Smooth muscle cell (in vitro differentiated cells): ENCODE measurements at regions not wholly inside any gene's neighbourhood (a gene's known extent, or its start where the extent isn't known, plus 50 kb on each side); places are given as distances from the start of the nearest gene placed in this dataset.

Experiments
- DNase-seq: peaks from one replicate; lab custom pipeline; 2025; ENCODE audit not compliant: unreplicated experiment; lab: John Stamatoyannopoulos, UW
- H2AFZ ChIP-seq: fragments of 200-600 bp; sonication (generic); 2 replicates; pipeline ENCODE4 v1.6.0; 2016; ENCODE audit warnings: antibody characterized with exemption, low read depth, mild to moderate bottlenecking
- H3F3A ChIP-seq: fragments of 200-600 bp; sonication (generic); 2 replicates; pipeline ENCODE4 v1.6.0; 2017; ENCODE audit warnings: antibody characterized with exemption, low read depth
- H3K27ac ChIP-seq: fragments of 200-600 bp; sonication (generic); 2 replicates; pipeline ENCODE4 v1.5.1; 2016; ENCODE audit warnings: low read depth, mild to moderate bottlenecking
- H3K27me3 ChIP-seq: fragments of 200-600 bp; sonication (generic); 2 replicates; pipeline ENCODE4 v1.6.1; 2016; ENCODE audit warnings: low read depth, mild to moderate bottlenecking
- H3K36me3 ChIP-seq: fragments of 200-600 bp; sonication (generic); 2 replicates; pipeline ENCODE4 v1.5.1; 2016; ENCODE audit warnings: low read depth
- H3K4me1 ChIP-seq: fragments of 200-600 bp; sonication (generic); 2 replicates; pipeline ENCODE4 v1.5.1; 2016; ENCODE audit warnings: low read depth
- H3K4me2 ChIP-seq: fragments of 200-600 bp; sonication (generic); 2 replicates; pipeline ENCODE4 v1.6.0; 2016; ENCODE audit warnings: mild to moderate bottlenecking
- H3K4me3 ChIP-seq: fragments of 200-600 bp; sonication (generic); 2 replicates; pipeline ENCODE4 v1.5.1; 2016; ENCODE audit warnings: mild to moderate bottlenecking
- H3K79me2 ChIP-seq: fragments of 200-600 bp; sonication (generic); 2 replicates; pipeline ENCODE4 v1.6.0; 2016; ENCODE audit warnings: low read depth, mild to moderate bottlenecking
- H3K9ac ChIP-seq: fragments of 200-600 bp; sonication (generic); 2 replicates; pipeline ENCODE4 v1.6.0; 2016; ENCODE audit warnings: low read depth
- H3K9me3 ChIP-seq: fragments of 200-600 bp; sonication (generic); replicated peaks from 2 replicates; pipeline ENCODE4 v1.5.1; 2016; ENCODE audit warnings: low read depth
- H4K20me1 ChIP-seq: fragments of 200-600 bp; sonication (generic); 2 replicates; pipeline ENCODE4 v1.6.0; 2016; ENCODE audit warnings: low read depth
- CTCF ChIP-seq: fragments of 200-600 bp; sonication (generic); IDR thresholded peaks from 2 replicates; pipeline ENCODE4 v1.5.1; 2017; ENCODE audit warnings: borderline replicate concordance, mild to moderate bottlenecking, antibody characterized with exemption; ENCODE audit not compliant: insufficient read depth, poor library complexity, severe bottlenecking
- WGBS: methylation state at CpG from one replicate; pipeline ENCODE4 v1.1.7; 2016; ENCODE audit warnings: low lambda C conversion rate; 5-methylcytosine and 5-hydroxymethylcytosine counted together

GRCh38 chr6:128757961-128758360 lies 125.0 kb upstream of the LAMA2 start:
- no peak for TF ChIP-seq CTCF
- Histone ChIP-seq H3K4me3 (no peak overlapping the region), H3K27me3 (no peaks in the 10 kb centered on the region), H3K36me3 (no peaks in the 10 kb centered on the region), H3K4me1 (no peaks in the 10 kb centered on the region), H2AFZ (no peak overlapping the region), H3K9ac (no peak overlapping the region), H4K20me1 (no peaks in the 10 kb centered on the region), H3K9me3 (no peaks in the 10 kb centered on the region), H3F3A (no peaks in the 10 kb centered on the region), H3K4me2 (no peak overlapping the region), H3K79me2 (no peaks in the 10 kb centered on the region), H3K27ac (no peak overlapping the region)
- DNase-seq = no peak

- Histone ChIP-seq H3K36me3 (no peaks in the 10 kb centered on the region), H3K79me2 (no peaks in the 10 kb centered on the region), H3K4me3 (no peak overlapping the region), H4K20me1 (no peaks in the 10 kb centered on the region), H3K27me3 (no peaks in the 10 kb centered on the region), H3K9ac (no peak overlapping the region), H3K4me1 (no peaks in the 10 kb centered on the region), H3F3A (no peaks in the 10 kb centered on the region), H3K4me2 (no peak overlapping the region), H3K9me3 (no peaks in the 10 kb centered on the region), H3K27ac (no peak overlapping the region), H2AFZ (no peak overlapping the region)
- no peak for DNase-seq
- TF ChIP-seq CTCF = no peak
- WGBS = 97% methylated on average over 5 of the region's 5 CpGs
Observed at GRCh38 chr6:128754658-128755256, 128.2 kb upstream of the LAMA2 start.

- Histone ChIP-seq H4K20me1 (no peaks in the 10 kb centered on the region), H3K9me3 (no peaks in the 10 kb centered on the region), H3K4me1 (no peaks in the 10 kb centered on the region), H3K27me3 (no peaks in the 10 kb centered on the region), H2AFZ (no peak overlapping the region), H3K4me3 (no peak overlapping the region), H3F3A (no peaks in the 10 kb centered on the region), H3K9ac (no peak overlapping the region), H3K4me2 (no peak overlapping the region), H3K36me3 (no peaks in the 10 kb centered on the region), H3K79me2 (no peaks in the 10 kb centered on the region), H3K27ac (no peak overlapping the region)
- no peak for TF ChIP-seq CTCF
- DNase-seq = no peak
- 53% methylated on average over 5 of the region's 5 CpGs for whole genome bisulfite sequencing
Observed at GRCh38 chr6:128743974-128744765, 138.8 kb upstream of the LAMA2 start.

GRCh38 chr6:128742900-128743299 lies 140.0 kb upstream of the LAMA2 start:
- H3F3A ChIP-seq = no peaks in the 10 kb centered on the region
- no peak for TF ChIP-seq CTCF
- no peak for DNase-seq
- H3K9me3 ChIP-seq = no peaks in the 10 kb centered on the region
- H3K4me3 ChIP-seq = no peak overlapping the region
- H3K9ac ChIP-seq = no peak overlapping the region
- no peak overlapping the region for H2AFZ ChIP-seq
- no peak overlapping the region for H3K4me2 ChIP-seq
- no peaks in the 10 kb centered on the region for H3K36me3 ChIP-seq
- no peaks in the 10 kb centered on the region for H3K79me2 ChIP-seq
- H3K27ac ChIP-seq = no peak overlapping the region
- no peaks in the 10 kb centered on the region for H3K4me1 ChIP-seq
- H4K20me1 ChIP-seq = no peaks in the 10 kb centered on the region
- H3K27me3 ChIP-seq = no peaks in the 10 kb centered on the region
- 92% methylated on average over 10 of the region's 10 CpGs for WGBS
